ENCODE measurements at regions not wholly inside any gene's neighbourhood (a gene's known extent, or its start where the extent isn't known, plus 50 kb on each side); places are given as distances from the start of the nearest gene placed in this dataset.

- no peak for DNase-seq
Measured at GRCh38 chr2:160634436-160634835, 140.8 kb upstream of the RBMS1 start.

GRCh38 chr2:160635488-160635887, 141.9 kb upstream of the RBMS1 start:
- no peak for DNase-seq

- no peak for DNase-seq
Measured at GRCh38 chr2:160639472-160639871, 145.9 kb upstream of the RBMS1 start.

GRCh38 chr2:160646684-160647444, 153.3 kb upstream of the RBMS1 start:
- DNase-seq = no peak

GRCh38 chr2:160647967-160648685, 154.5 kb upstream of the RBMS1 start:
- DNase-seq = no peak

- DNase-seq = no peak
Measured at GRCh38 chr2:160649698-160650097, 156.1 kb upstream of the RBMS1 start.

- DNase-seq = no peak
Measured at GRCh38 chr2:160650196-160651118, 156.8 kb upstream of the RBMS1 start.

- DNase-seq = no peak
Measured at GRCh38 chr2:160651416-160652200, 158.0 kb upstream of the RBMS1 start.

GRCh38 chr2:160652236-160652635, 158.6 kb upstream of the RBMS1 start:
- DNase-seq = peak; percentile 81

GRCh38 chr2:160657196-160657595, 163.6 kb upstream of the RBMS1 start:
- DNase-seq = no peak

GRCh38 chr2:160658851-160659250, 165.2 kb upstream of the RBMS1 start:
- no peak for DNase-seq

- no peak for DNase-seq
Measured at GRCh38 chr2:160660741-160661140, 167.1 kb upstream of the RBMS1 start.

- DNase-seq = no peak
Measured at GRCh38 chr2:160664603-160665140, 171.1 kb upstream of the RBMS1 start.

GRCh38 chr2:160666154-160667060, 172.8 kb upstream of the RBMS1 start:
- DNase-seq = no peak

GRCh38 chr2:160667811-160668210, 174.2 kb upstream of the RBMS1 start:
- no peak for DNase-seq

- no peak for DNase-seq
Measured at GRCh38 chr2:160670618-160671017, 177.0 kb upstream of the RBMS1 start.

GRCh38 chr2:160672211-160672610, 178.6 kb upstream of the RBMS1 start:
- no peak for DNase-seq

GRCh38 chr2:160674146-160674750, 180.6 kb upstream of the RBMS1 start:
- DNase-seq = no peak

GRCh38 chr2:160679686-160680085, 186.1 kb upstream of the RBMS1 start:
- DNase-seq = no peak

GRCh38 chr2:160680294-160680693, 186.7 kb upstream of the RBMS1 start:
- DNase-seq = no peak

GRCh38 chr2:160680974-160681373, 187.4 kb upstream of the RBMS1 start:
- DNase-seq = no peak

Measured in activated effector memory CD4-positive, alpha-beta T cell treated with anti-CD3 and anti-CD28 coated beads, Interleukin-2, amount 50 U/mL, for 16 hours (primary cell).